HepG2 (cell line): ENCODE measurements at regions not wholly inside any gene's neighbourhood (a gene's known extent, or its start where the extent isn't known, plus 50 kb on each side); places are given as distances from the start of the nearest gene placed in this dataset.

Source experiments
- CBX2 ChIP-seq, 2 experiments: fragments of 200-600 bp in 1 of 2; sonication (generic); formaldehyde crosslinking in 1 of 2; IDR thresholded peaks; 2 replicates each; pipeline versions ENCODE4 v1.7.0 to v1.8.1; 2018 to 2022; ENCODE audit warnings: low read depth in 2 of 2, low read length in 1 of 2, mild to moderate bottlenecking in 1 of 2, missing genetic modification reagents in 1 of 2
- CREM ChIP-seq, 2 experiments: sonication (generic) in 1 of 2; formaldehyde crosslinking in 1 of 2; IDR thresholded peaks; 2 replicates each; pipeline versions ENCODE4 v1.4.0 to v1.6.1; 2016 to 2020; ENCODE audit warnings: antibody characterized with exemption in 1 of 2, mild to moderate bottlenecking in 1 of 2, missing genetic modification reagents in 1 of 2
- CTCF ChIP-seq: sonication (generic); formaldehyde crosslinking; IDR thresholded peaks from 2 replicates; pipeline ENCODE4 v1.5.0; 2020; ENCODE audit warnings: mild to moderate bottlenecking, missing genetic modification reagents, moderate library complexity
- ESRRA ChIP-seq: sonication (generic); formaldehyde crosslinking; IDR thresholded peaks from 2 replicates; pipeline ENCODE4 v1.5.1; 2020; ENCODE audit warnings: mild to moderate bottlenecking, low read depth, missing genetic modification reagents
- GPBP1L1 ChIP-seq: sonication (generic); formaldehyde crosslinking; IDR thresholded peaks from 2 replicates; pipeline ENCODE4 v1.5.0; 2020; ENCODE audit warnings: mild to moderate bottlenecking, missing genetic modification reagents
- HHEX ChIP-seq: IDR thresholded peaks from 2 replicates; pipeline ENCODE4 v1.6.1; 2016; ENCODE audit warnings: control low read depth
- HOXA3 ChIP-seq: sonication (generic); formaldehyde crosslinking; IDR thresholded peaks from 2 replicates; pipeline ENCODE4 v1.5.0; 2020; ENCODE audit warnings: missing genetic modification reagents
- RXRB ChIP-seq: IDR thresholded peaks from 2 replicates; pipeline ENCODE4 v1.6.1; 2016; ENCODE audit warnings: borderline replicate concordance, missing genetic modification reagents, missing compliant biosample characterization
- ZSCAN21 ChIP-seq: sonication (generic); formaldehyde crosslinking; IDR thresholded peaks from 2 replicates; pipeline ENCODE4 v1.8.0; 2022; ENCODE audit warnings: mild to moderate bottlenecking, missing genetic modification reagents, moderate library complexity, borderline replicate concordance
- ZSCAN22 ChIP-seq: sonication (generic); formaldehyde crosslinking; IDR thresholded peaks from 2 replicates; pipeline ENCODE4 v1.4.0; 2020; ENCODE audit warnings: mild to moderate bottlenecking, missing genetic modification reagents
- ZSCAN5A ChIP-seq: sonication (generic); formaldehyde crosslinking; IDR thresholded peaks from 2 replicates; pipeline ENCODE4 v1.8.0; 2022; ENCODE audit warnings: mild to moderate bottlenecking, missing genetic modification reagents, borderline replicate concordance
- ZZZ3 ChIP-seq: sonication (generic); formaldehyde crosslinking; IDR thresholded peaks from 2 replicates; pipeline ENCODE4 v1.4.0; 2020; ENCODE audit warnings: missing genetic modification reagents, mild to moderate bottlenecking, borderline replicate concordance

- TF ChIP-seq RXRB (no peak), CREM (IDR thresholded peaks at IDR 0.05) (no peak), CREM (CRISPR knock-in tag; IDR thresholded peaks at IDR 0.05) (no peak), CTCF (CRISPR knock-in tag) (no peak), ZZZ3 (no peak), ZSCAN5A (CRISPR knock-in tag) (no peak), CBX2 (IDR thresholded peaks at IDR 0.05; ENCODE audit: low read depth, low read length) (no peak), CBX2 (CRISPR knock-in tag; IDR thresholded peaks at IDR 0.05; ENCODE audit: low read depth) (no peak), HHEX (no peak), ESRRA (CRISPR knock-in tag) (no peak), ZSCAN22 (CRISPR knock-in tag) (no peak), HOXA3 (no peak), ZSCAN21 (no peak), GPBP1L1 (no peak)
Measured at GRCh38 chr5:155381654-155382053, 368.1 kb downstream of the KIF4B start.
